NOMO-1 (cell line): ENCODE measurements at regions not wholly inside any gene's neighbourhood (a gene's known extent, or its start where the extent isn't known, plus 50 kb on each side); places are given as distances from the start of the nearest gene placed in this dataset.

Experiments used
- DNase-seq, 2 experiments: peaks; one replicate each; lab custom pipeline; 2025; ENCODE audit not compliant: unreplicated experiment in 2 of 2; lab: John Stamatoyannopoulos, UW

DNA sequence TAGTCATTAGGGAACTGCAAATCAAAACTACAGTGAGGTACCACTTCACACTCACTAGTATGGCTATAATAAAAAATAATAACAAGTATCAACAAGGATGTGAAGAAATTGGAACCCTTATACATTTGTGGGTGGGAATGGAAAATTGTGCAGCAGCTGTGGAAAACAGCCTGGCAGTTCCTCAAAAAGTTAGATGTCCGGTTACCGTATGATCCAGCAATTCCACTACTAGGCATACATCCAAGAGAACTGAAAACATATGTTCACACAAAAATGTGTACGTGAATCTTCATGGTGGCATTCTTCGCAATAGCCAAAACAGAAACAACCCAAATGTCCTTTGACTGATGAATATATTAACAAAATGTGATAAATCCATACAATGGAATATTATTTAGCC, 187.9 kb upstream of the LYSMD4 start:
- no peak for DNase-seq

DNA sequence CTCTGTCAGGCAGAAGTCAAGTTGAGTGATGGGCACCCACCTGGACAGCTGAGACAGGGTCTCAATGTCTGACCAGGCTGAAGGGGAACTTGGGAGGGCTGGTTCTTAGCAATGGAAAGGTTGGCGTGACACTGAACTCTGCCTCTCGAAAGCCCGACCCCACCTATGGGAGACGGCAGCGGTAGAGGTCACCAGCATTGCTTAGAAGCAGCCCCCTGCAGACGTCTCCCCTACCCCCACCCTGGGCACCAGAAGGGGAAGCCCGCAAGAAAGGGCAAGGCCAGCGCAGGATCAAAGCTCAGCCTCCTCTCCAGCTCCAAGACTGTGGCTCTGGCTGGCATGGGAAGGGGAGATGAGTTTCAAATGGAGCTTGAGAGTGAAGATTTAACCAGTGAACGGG, 184.8 kb upstream of the LYSMD4 start:
- DNase-seq: no peak

DNA sequence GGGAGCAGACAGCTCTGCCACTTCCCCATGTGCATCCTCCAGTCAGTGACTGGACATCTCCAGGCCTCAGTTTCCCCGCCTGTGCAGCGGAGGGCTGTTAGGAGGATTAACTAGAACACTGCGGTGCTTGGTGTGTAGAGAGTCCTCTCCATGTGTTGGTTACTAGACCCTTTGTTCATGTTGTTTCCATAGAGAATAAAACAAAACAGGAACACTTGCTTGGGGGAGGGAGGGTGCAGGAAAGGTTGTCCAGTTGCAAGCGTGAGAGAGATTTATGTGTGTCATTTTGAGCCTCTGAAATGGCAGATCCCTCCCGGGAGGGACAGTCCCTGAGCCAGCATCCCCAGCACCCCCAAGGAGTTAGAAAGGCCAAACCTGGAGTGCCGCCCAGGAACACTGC, 184.0 kb upstream of the LYSMD4 start:
- no peak for DNase-seq

DNA sequence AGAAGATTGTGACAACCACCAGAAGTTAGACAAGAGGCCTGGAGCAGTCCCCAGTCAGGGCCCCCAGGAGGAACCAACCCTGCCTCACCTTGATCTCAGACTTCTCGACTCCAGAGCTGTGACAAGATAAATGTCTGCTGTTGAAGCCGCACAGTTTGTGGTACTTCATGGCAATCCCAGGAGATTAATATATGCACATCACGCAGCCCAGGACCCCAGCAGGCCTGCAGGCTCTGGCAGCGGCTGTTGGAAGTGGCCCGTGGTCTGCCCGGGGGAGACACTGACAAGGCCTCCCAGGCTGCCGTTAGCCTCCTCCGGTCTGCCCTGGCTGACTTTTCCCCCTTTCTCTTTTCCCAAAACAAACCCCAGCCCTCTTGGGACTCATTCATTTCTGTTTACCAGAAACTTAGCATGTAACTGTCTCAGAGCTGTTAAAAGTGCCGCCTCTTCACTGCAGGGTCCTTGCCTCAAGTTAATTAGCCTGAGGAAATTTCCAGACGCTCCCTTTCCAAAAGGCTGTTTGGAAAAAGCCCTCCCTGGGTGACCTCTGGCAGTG, 183.5 kb upstream of the LYSMD4 start:
- DNase-seq: no peak

DNA sequence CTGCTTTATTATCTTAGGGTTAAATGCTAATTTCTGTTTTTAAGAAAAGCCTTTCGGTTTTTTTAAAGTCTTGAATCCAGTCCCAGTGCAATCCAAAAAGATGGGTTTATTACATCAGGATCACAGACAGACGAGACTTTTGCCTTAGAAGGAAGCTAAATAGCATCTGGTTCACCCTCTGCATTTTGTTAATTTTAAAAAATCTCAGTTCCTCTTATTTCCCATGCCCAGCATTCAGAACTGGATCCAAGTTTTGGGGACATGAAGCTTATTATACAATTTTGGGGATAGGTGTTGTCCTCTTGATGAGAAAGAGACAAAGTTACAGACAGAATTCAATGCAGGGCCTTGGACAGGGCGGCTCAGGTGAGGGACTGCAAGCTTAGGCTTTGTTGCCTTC, 181.5 kb upstream of the LYSMD4 start:
- no peak for DNase-seq

DNA sequence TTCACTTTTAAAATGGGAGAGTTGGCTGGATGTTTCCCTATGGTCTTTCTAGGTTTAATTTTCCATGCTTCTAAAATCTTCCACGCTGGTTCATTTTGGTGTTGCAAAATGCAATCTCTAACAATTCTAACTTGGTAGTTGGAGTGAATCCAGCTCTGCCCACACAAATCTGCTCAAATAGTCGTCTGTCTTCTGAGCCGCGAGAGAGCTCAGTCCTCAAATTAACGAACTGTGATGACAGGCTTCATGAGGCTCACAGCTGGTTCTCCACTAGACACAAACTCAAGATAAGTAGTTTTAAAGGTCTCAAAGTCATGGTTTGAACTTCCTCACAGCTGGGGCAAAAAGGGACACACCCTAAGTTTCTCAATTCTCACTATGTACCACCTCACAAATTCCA, 178.6 kb upstream of the LYSMD4 start:
- DNase-seq: peak; percentile 32 to 67

DNA sequence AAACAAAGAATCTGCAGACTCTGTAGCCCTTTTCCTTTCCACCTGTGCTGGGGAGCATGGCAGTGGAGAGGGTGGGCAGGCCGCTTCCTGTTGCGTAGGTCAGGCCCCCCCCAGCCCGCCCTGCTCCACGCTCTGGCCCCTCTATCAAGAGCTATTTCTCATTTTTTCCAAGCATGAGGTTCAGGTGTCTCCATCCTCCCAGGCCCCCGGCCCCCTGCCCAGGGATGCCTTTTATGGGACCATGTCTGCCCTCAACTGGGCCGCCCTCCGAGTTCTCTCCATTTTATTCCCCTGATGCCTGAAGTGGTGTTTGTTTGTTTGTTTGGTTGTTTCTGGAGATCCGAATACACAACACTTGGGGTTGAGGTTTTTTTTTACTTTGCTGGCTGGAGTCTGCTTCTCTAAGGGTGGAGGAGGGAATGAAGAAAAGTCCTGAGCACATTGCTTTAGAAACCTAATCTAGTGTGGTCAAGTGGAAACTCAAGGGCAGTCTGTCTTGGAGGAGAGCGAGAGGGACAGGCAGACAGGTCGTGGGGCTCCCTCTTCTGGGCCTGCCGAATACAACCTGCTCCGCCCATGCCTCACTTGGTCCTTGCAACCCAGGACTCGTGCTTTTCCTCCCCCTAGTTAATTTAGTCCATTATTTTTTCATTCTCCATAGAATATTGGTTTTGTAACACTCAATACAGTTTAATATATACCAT, 176.5 kb upstream of the LYSMD4 start:
- no peak for DNase-seq

DNA sequence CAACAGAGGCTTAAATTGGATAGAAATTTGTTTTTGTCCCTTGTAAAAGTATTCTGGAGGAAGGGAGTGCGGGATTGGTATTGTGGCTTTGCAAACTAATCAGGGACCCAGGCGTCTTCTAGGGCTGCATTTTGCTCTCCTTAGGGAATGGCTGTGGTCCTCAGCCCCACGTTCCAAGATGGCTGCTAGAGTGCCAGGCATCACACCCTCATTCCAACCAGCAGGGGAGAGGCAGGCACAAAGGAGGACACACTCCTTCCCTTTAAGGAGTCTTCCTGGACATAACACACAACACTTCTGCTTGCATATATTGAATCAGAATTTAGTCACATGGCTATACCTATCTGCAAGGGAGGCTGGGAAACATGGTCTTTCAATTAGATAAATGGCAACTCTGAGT, 174.5 kb upstream of the LYSMD4 start:
- DNase-seq: no peak

DNA sequence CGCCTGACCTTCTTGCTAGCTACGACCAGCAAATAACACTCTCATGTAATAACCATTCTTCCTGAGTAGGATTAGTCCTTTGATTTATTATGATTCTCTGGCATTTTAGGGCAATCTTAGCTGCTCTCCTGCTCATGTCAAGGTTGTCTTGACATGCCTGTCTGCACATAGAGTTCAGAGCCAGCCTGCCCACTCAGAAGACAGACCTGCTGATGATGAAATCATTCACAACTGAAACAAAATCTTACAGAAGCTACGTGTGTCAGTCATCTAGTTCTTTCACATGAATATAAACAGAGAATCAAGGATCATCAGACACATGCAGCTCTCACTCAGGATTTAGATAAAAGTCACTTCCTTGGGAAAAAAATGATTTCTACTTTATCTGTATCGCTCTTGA, 173.6 kb upstream of the LYSMD4 start:
- no peak for DNase-seq

DNA sequence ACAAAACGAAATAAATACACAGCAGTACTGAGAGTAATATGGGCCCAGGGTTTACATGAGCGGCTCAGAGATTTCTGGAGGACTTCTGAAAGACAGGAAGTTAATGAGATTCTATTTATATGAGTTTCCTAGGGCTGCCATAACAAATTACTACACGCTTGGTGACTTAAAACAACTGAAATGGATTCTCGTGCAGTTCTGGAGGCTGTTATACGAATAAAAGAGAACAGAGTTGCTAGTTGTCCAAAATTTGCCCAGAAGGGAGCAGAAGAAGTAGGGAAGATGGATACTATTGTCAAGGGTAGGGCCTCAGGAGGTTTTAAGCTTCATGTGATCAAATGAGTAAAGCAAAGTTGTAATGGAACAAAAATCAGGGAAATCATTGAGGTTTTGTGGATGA, 173.1 kb upstream of the LYSMD4 start:
- no peak for DNase-seq

DNA sequence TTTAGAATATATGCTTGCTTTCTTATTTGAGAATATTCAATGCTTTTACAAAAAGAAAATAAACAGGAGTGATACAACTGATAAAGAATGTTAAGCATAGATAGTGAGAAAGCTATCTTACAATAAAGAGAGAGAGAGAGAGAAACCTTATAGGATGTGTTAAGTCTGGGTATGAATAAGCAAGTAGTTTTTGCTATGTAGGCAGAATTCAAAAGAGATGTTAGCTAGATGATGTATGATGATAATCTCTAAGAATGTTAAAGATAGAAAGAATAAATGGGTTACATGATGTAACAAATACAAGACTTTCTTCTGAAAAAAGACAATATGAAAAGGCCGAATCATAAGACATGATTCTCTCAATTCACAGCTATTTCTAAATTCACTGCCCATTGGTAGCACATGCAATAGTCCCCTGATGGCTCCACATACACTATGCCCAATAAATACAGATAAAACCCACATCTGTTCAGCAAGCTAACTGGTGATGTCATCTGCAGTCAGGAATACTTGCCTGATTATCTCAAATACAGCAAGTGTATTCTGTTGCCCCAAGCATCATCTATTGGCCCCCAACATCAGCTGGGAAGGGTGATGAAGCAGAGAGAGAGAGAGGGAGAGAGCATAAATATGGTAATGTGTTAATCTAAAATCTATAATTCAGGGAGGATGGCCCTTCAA, 169.2 kb upstream of the LYSMD4 start:
- DNase-seq: no peak

DNA sequence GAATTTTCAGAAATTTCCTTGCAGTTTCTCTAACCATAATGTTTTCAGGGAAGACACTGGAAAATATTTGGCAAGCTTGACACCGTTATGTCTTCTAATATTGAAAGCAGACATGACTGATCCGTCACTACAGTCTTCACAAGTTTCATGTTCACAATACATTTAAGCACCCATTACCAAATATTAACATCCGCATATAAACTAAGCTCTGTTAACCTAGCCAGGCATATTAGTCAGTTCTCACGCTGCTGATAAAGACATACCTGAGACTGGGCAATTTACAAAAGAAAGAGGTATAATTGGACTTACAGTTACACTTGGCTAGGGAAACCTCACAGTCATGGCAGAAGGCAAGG, 162.7 kb upstream of the LYSMD4 start:
- no peak for DNase-seq

DNA sequence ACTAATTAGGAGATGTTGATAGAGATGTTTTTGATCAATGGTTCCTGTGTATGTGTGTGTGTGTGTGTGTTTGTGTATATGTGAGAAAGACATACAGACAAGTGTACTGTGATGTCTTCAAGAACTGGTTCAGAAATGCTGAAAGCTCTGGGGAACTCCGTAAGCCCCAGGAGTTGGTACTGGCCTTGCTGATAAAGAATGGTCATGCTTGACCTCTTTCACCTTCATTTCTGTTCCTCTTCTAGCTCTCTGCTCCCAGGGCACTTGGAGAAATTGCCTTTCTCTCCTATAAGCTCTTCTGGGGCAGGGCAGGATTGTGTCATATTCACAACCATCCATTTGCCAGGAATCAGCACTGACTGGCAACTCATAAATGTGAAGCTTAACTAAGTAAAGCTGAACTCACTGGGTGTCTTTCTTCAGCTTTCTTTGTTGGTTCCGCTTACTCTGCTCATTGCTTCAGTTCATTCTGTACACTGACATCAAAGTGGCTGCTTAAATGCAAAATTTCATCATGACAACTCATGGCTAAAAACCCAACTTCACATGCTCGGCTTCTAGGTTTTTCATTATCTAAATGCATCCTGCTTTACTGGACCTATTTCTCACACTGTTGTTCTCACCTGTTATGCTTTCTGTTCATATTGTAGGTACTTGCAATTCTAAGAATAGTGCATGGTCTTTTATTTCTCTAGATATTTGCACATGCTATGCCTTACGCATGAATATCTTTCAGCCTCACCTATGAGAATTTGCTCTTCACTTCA, 162.1 kb upstream of the LYSMD4 start:
- no peak for DNase-seq

DNA sequence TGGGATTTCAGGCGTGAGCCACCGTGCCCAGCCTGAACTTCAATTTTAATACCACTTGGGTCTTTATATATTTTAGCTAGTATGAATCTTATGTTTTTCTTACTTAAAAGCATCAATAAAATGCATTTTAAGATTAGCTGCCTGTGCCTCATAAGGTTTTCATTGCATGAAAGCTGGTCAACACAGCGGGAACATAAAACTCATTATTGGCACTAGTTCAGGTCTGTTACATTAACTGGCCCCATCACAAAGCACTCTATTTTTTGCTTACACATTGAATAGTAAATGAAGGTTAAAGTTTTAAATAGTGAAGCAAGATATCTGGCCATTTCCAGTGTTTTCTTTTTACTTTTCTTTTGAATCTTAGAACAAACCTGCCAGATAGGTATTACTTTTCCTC, 145.6 kb upstream of the LYSMD4 start:
- no peak for DNase-seq

DNA sequence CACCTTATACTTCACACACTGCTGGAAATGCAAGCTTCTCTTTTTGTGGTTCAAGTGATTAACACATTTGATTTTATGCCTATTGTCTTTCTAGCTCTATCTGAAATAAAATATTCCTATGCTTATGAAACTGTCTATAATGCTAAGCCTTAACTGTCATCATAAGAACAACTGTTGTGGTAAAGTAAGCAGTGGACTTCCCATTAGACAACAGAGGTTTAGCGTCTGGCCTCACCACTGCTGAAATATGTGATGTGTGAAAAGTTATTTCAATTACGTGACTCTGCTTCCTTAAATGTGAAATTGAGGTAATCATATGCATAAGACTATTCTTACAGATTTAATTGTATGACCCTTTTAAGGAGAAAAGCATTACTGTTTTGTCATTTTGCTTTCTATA, 140.2 kb upstream of the LYSMD4 start:
- no peak for DNase-seq

DNA sequence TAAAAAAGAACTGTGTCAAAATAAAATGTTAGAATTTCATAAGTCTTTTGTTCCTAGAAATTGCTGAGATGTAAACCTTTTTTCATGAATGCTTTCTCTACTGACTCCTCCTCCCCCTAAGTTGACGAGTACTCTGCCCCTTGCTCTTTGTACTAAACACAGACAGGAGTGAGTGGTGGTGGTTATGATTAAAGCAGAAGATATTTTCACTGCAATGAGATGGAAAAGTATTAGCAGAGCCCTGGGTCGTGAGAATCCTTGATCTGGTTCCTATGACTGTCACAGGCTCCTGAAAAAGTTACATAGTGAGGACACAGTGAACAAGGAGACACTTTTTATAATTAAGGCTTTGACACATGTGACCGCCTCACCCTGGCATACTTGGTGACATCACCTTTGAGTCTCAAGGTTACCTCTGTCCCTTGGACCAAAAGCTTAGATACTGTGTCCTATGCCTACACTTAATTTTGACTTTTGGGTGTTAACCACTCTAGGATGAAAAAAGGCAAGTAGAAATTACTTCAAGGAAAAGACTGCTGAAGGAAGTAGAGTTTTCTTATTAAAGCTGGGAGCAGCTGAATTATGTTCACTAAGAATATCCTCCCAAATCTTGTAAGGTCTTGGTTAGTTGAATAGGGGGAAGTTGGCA, 130.4 kb upstream of the LYSMD4 start:
- no peak for DNase-seq

DNA sequence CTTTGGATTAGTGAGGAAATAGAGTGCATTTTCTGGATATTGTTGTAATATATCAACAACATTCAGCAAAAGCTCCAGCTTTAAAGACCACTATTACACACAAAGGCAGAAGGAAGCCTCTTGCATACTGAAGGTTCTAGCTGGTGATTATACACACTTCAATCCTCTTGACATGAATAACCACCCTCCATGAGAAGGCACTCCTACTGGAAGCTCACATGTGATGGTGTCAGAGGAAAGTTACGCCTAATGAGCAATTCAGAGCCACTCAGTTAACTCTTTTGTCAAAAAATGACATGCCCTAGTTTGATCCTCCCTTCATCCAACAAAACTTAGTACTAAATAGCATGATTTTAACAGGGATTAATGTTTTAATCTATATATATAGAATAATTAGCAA, 124.6 kb upstream of the LYSMD4 start:
- no peak for DNase-seq

DNA sequence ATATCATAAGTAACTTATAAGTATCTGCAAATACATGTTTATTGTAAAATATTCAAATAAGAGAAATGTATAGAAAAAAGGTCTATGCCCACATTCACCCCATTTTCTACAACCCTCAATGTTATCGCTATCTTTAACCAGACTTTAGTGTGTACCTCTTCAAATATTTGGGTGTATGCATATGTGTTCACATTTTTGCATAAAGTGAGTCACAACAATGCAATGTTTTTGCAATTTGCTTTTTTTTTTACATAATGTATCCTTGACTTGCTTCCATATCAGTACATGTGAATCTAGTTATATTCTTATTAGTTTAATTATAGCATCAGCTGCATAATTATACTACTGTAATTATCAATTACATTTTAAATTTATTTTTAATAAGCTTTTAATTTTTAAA, 117.3 kb upstream of the LYSMD4 start:
- no peak for DNase-seq

DNA sequence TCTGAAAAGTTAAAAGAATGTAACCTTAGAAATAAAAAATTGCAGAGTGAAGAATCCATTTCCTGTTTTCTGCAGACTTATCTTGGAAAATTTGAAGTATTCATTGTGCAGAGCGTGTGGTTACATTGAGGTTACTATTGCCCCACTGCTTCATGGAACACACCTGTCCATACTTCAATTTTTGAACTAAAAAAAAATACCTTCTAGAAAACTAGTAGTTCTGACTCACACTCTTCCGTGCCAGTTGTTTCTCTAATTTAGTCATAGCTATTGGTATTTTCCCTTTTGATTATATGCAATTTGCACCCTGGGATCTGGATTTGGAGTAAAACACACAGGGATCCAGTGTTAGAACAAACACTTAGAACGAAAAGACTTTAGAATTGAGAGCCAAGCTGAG, 111.8 kb upstream of the LYSMD4 start:
- no peak for DNase-seq

DNA sequence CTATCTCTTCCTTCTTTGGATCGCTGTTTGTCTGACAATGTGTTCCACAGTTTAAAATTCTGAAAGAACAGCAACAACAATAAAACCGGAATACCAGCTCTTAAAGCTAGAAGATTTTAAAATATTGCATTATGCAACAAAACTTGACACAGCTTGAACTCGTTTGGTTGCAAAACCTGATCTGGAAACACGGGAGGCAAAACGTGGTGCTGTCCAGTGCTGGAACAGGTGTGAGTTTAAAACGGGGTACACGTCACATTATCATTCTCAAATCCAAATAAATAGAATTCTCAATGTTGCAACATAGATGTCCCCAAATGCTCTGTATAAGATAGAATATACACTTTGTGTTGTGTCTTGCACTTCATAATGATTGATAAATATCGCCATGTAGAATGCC, 110.9 kb upstream of the LYSMD4 start:
- no peak for DNase-seq

DNA sequence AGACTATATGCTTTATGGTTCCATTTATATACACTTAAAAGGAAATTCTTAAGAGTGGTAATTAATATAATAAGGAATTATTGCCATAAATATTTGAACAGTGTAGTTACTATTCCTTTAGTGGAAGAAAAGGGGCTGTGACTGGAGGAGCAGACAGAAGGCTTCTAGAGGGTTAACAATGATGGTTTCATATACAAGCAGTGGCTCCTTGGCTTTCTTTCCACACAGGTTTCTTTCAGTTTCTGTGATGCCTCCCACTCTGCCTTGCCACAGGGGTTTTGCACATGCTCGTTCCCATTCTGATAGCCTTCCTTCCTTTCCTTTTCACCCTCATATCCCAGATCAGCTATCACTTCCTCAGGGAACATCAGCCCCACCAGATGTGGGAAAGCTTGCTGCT, 108.8 kb upstream of the LYSMD4 start:
- DNase-seq: no peak
